ENCODE measurements at regions not wholly inside any gene's neighbourhood (a gene's known extent, or its start where the extent isn't known, plus 50 kb on each side); places are given as distances from the start of the nearest gene placed in this dataset.

GRCh38 chr6:54624216-54624615 lies 222.4 kb upstream of the FAM83B start:
- TF ChIP-seq CTCF (IDR thresholded peaks at IDR 0.05; ENCODE audit: low read depth, low read length) (no peak), POLR2A (IDR thresholded peaks at IDR 0.05; ENCODE audit: extremely low read depth, insufficient read length) (no peak), MAX (IDR thresholded peaks at IDR 0.05; ENCODE audit: low read depth, low read length) (no peak), MYC (IDR thresholded peaks at IDR 0.05; ENCODE audit: low read depth, low read length) (no peak)

Data from NB4 (cell line).